Fibroblast of lung (primary cell): ENCODE measurements at regions not wholly inside any gene's neighbourhood (a gene's known extent, or its start where the extent isn't known, plus 50 kb on each side); places are given as distances from the start of the nearest gene placed in this dataset.

Source experiments
- DNase-seq, 2 donors: peaks; one replicate each; pipeline versions ENCODE4 v3.0.0 to v3.0.0-alpha.2; 2010; ENCODE audit warnings: low read depth in 2 of 2
- H2AFZ ChIP-seq: 2 replicates; pipeline ENCODE4 v1.5.1; 2012; ENCODE audit warnings: low read length, control low read depth, inconsistent platforms
- H3K27ac ChIP-seq: 2 replicates; pipeline ENCODE4 v1.5.1; 2011; ENCODE audit warnings: low read length, control low read depth; ENCODE audit not compliant: insufficient read depth
- H3K27me3 ChIP-seq: 2 replicates; pipeline ENCODE4 v1.5.1; 2011; ENCODE audit warnings: mild to moderate bottlenecking, low read length; ENCODE audit not compliant: control insufficient read depth, insufficient read depth
- H3K36me3 ChIP-seq: 2 replicates; pipeline ENCODE4 v1.5.1; 2011; ENCODE audit warnings: low read length; ENCODE audit not compliant: control insufficient read depth, insufficient read depth
- H3K4me1 ChIP-seq: 2 replicates; pipeline ENCODE4 v1.5.1; 2011; ENCODE audit warnings: low read length; ENCODE audit not compliant: control insufficient read depth, insufficient read depth; ENCODE audit errors: extremely low read depth
- H3K4me2 ChIP-seq: 2 replicates; pipeline ENCODE4 v1.5.1; 2011; ENCODE audit warnings: low read length, control low read depth; ENCODE audit not compliant: insufficient read depth; ENCODE audit errors: extremely low read depth
- H3K4me3 ChIP-seq, 4 experiments: fragments of 200-600 bp in 1 of 4; sonication (generic) in 1 of 4; replicated peaks in 1 of 4; 2 replicates each; pipeline ENCODE4 v1.5.1; 2011 to 2016; ENCODE audit warnings: low read length in 4 of 4, low read depth in 3 of 4, mild to moderate bottlenecking in 3 of 4, control low read depth in 2 of 4, inconsistent platforms in 1 of 4, mixed read lengths in 1 of 4; ENCODE audit not compliant: insufficient read depth in 1 of 4; ENCODE audit errors: control extremely low read depth in 1 of 4
- H3K79me2 ChIP-seq: 2 replicates; pipeline ENCODE4 v1.5.1; 2012; ENCODE audit warnings: mild to moderate bottlenecking, low read length, inconsistent platforms; ENCODE audit not compliant: control insufficient read depth, insufficient read depth
- H3K9ac ChIP-seq: 2 replicates; pipeline ENCODE4 v1.5.1; 2011; ENCODE audit warnings: mild to moderate bottlenecking, low read length, control low read depth; ENCODE audit not compliant: insufficient read depth
- H3K9me3 ChIP-seq: 2 replicates; pipeline ENCODE4 v1.5.1; 2012; ENCODE audit warnings: low read depth, low read length; ENCODE audit not compliant: control insufficient read depth, insufficient read depth
- H4K20me1 ChIP-seq: 2 replicates; pipeline ENCODE4 v1.5.1; 2011; ENCODE audit warnings: low read length; ENCODE audit not compliant: control insufficient read depth, insufficient read depth; ENCODE audit errors: extremely low read depth
- CTCF ChIP-seq, 2 donors: IDR thresholded peaks in 1 of 2; conservative IDR thresholded peaks in 1 of 2; 1 replicate in 1 of 2; 2 replicates in 1 of 2; pipeline ENCODE4 v1.5.1; 2011 to 2012; ENCODE audit warnings: low read length in 2 of 2, control low read depth in 1 of 2, inconsistent platforms in 1 of 2, low read depth in 1 of 2, mild to moderate bottlenecking in 1 of 2
- EZH2 ChIP-seq: IDR thresholded peaks from 2 replicates; pipeline ENCODE4 v1.5.1; 2012; ENCODE audit warnings: low read length, control low read depth, mild to moderate bottlenecking; ENCODE audit errors: missing control alignments

GRCh38 chr5:115424446-115424845 lies 120.1 kb downstream of the FEM1C start:
- DNase-seq = no peak
- Histone ChIP-seq H3K27ac (no peak overlapping the region), H3K9me3 (no peaks in the 10 kb centered on the region), H3K4me2 (no peak overlapping the region), H3K27me3 (no peaks in the 10 kb centered on the region), H3K4me3 (no peak overlapping the region), H3K79me2 (no peaks in the 10 kb centered on the region), H3K36me3 (no peaks in the 10 kb centered on the region), H2AFZ (no peak overlapping the region), H4K20me1 (no peaks in the 10 kb centered on the region), H3K9ac (no peak overlapping the region), H3K4me1 (peaks cover 5% of the 10 kb centered on the region)
- TF ChIP-seq EZH2 = no peak
- no peak for TF ChIP-seq CTCF (conservative IDR thresholded peaks at IDR 0.05 in 1 of 2, IDR thresholded peaks at IDR 0.05 in 1 of 2; ENCODE audit: low read depth in 1 of 2, low read length in 2 of 2)

DNA sequence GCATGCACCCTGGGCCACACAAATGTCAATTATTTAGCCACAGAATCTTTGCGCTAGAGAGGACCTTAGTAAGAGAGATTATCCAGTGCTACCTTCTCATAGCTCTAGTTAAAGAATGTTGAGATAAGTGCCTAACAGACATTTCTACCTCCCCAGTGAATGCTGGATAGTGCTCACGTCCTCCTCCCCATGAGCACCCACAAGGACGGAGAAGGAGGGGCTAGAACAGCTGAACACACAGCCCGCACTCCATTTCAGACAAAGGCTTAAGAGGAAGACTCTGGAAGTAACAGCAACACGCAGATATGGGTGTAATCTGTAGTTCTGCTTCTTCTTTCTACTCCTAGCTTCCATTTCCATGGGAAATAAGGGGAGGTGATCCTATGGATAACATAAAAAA lies 120.5 kb downstream of the FEM1C start:
- no peak overlapping the region for H3K4me3 ChIP-seq
- peaks cover 5% of the 10 kb centered on the region for H3K4me1 ChIP-seq
- no peaks in the 10 kb centered on the region for H4K20me1 ChIP-seq
- H3K36me3 ChIP-seq = no peaks in the 10 kb centered on the region
- no peaks in the 10 kb centered on the region for H3K27me3 ChIP-seq
- H3K9ac ChIP-seq = no peak overlapping the region
- no peak overlapping the region for H3K27ac ChIP-seq
- H3K9me3 ChIP-seq = no peaks in the 10 kb centered on the region
- no peak for DNase-seq
- no peaks in the 10 kb centered on the region for H3K79me2 ChIP-seq
- TF ChIP-seq EZH2 (no peak), CTCF (conservative IDR thresholded peaks at IDR 0.05 in 1 of 2, IDR thresholded peaks at IDR 0.05 in 1 of 2; ENCODE audit: low read depth in 1 of 2, low read length in 2 of 2) (no peak)
- no peak overlapping the region for H3K4me2 ChIP-seq
- H2AFZ ChIP-seq = no peak overlapping the region

DNA sequence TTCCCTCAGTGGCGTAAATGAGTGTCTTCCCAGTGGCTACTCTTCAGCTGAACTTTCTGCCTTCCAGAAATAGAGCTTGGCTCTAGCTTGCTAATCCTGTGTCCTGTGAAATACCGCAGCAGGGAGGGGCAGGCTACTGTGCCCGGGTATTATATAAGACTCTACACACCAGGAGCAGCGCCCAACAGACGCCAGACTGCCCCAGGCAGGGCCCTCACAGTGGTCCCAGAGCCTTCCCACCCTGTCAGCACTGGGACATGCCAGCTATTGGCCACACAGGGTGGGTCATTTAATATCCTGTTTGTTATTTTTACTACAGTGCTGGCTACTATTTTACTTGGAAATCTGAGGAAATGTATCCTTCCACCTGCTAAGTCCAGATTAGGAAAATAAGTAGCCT lies 121.0 kb downstream of the FEM1C start:
- Histone ChIP-seq H3K9ac (no peak overlapping the region), H2AFZ (no peak overlapping the region), H3K27ac (no peak overlapping the region), H3K27me3 (no peaks in the 10 kb centered on the region), H4K20me1 (no peaks in the 10 kb centered on the region), H3K9me3 (no peaks in the 10 kb centered on the region), H3K4me3 (no peak overlapping the region), H3K36me3 (no peaks in the 10 kb centered on the region), H3K4me2 (no peak overlapping the region), H3K4me1 (peaks cover 5% of the 10 kb centered on the region), H3K79me2 (no peaks in the 10 kb centered on the region)
- DNase-seq = no peak
- TF ChIP-seq EZH2 (no peak), CTCF (conservative IDR thresholded peaks at IDR 0.05 in 1 of 2, IDR thresholded peaks at IDR 0.05 in 1 of 2; ENCODE audit: low read depth in 1 of 2, low read length in 2 of 2) (no peak)
